ENCODE measurements at regions not wholly inside any gene's neighbourhood (a gene's known extent, or its start where the extent isn't known, plus 50 kb on each side); places are given as distances from the start of the nearest gene placed in this dataset.
"Not testable (repeated sequence)": the region's sequence is repeated elsewhere in the genome, so short reads cannot be mapped to it uniquely, and the experiment has no call there.

DNA sequence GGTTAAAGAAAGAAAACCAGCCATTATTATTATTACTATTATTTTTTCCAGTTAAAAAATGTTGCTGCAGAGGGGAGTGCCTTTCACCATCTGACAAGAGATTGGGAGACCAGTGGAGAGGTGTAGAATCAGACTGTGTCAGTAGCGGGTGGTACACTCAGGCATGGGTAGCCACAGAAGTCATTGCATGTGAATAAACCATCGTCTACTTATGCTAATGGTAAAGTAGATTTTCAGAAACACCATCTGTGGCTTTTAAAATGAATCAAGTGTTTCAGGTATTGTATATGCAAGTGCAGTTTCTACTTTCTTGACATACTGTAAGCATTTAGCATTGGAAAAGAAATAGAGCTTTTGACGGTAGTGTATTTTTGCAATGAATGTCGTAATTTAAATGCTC, 131.5 kb upstream of the SP8 start:
- no peak for DNase-seq (ENCODE audit: low spot score in 2 of 2, unreplicated experiment in 2 of 2)
- Mint-ChIP-seq H3K4me3 (no peak overlapping the region), H3K4me1 (no peaks in the 10 kb centered on the region), H3K36me3 (no peaks in the 10 kb centered on the region), H3K9me3 (peaks cover 3% of the 10 kb centered on the region), H3K27ac (no peak overlapping the region), H3K27me3 (ENCODE audit: low read depth) (peaks cover 7% of the 10 kb centered on the region)
- TF ChIP-seq, protein P1, sequence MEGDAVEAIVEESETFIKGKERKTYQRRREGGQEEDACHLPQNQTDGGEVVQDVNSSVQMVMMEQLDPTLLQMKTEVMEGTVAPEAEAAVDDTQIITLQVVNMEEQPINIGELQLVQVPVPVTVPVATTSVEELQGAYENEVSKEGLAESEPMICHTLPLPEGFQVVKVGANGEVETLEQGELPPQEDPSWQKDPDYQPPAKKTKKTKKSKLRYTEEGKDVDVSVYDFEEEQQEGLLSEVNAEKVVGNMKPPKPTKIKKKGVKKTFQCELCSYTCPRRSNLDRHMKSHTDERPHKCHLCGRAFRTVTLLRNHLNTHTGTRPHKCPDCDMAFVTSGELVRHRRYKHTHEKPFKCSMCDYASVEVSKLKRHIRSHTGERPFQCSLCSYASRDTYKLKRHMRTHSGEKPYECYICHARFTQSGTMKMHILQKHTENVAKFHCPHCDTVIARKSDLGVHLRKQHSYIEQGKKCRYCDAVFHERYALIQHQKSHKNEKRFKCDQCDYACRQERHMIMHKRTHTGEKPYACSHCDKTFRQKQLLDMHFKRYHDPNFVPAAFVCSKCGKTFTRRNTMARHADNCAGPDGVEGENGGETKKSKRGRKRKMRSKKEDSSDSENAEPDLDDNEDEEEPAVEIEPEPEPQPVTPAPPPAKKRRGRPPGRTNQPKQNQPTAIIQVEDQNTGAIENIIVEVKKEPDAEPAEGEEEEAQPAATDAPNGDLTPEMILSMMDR (IDR thresholded peaks at IDR 0.05; ENCODE audit: unreplicated experiment) = no peak

DNA sequence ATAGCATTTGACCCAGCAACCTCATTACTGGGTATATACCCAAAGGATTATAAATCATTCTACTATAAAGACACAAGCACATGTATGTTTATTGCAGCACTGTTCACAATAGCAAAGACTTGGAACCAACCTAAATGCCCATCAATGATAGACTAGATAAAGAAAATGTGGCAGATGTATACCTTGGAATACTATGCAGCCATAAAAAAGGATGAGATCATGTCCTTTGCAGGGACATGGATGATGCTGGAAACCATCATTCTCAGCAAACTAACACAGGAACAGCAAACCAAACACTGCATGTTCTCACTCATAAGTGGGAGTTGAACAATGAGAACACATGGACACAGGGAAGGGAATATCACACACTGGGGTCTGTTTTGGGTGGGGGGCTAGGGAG, 140.5 kb upstream of the SP8 start:
- DNase-seq (ENCODE audit: low spot score in 2 of 2, unreplicated experiment in 2 of 2); H3K4me1 Mint-ChIP-seq; H3K36me3 Mint-ChIP-seq; H3K4me3 Mint-ChIP-seq; H3K27ac Mint-ChIP-seq: not testable (repeated sequence)
- Mint-ChIP-seq H3K27me3 (ENCODE audit: low read depth) (peaks cover 17% of the 10 kb centered on the region), H3K9me3 (peaks cover 32% of the 10 kb centered on the region)

DNA sequence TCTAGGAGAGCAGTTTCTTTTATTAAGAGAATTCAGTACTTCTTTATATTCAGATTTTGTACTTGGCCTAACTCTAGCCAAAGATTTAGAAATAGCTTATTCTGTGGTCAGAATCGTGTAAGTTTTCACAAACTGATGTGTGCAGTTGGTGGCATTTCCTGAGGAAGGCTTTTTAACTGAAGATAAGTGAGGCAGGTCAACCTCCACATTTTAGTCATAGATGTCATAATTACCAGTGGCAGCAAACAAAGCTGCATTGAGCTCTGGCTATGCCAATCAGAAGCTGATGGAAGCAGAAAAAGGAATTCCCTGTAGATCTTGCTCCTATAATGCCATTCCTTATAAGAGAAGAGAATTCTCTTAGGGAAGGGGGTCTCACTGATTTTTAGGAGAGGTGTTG, 141.3 kb upstream of the SP8 start:
- peaks cover 21% of the 10 kb centered on the region for H3K27me3 Mint-ChIP-seq (ENCODE audit: low read depth)
- no peaks in the 10 kb centered on the region for H3K4me1 Mint-ChIP-seq
- H3K4me3 Mint-ChIP-seq = no peak overlapping the region

DNA sequence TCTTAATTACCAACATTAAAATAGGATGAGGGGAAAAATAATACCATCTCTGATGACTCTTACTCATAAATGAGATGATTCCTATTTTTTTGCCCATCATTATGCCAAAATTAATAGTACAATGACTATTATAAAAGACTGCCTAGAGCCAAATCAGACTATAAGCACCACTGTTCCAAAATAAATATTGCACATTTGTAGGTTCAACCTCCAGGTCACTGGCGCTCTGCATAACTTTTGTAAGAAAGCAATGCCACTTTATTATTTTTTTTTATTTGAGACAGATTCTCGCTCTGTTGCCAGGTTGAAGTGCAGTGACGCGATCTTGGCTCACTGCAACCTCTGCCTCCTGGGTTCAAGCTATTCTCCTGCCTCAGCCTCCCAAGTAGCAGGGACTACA, 142.5 kb upstream of the SP8 start:
- Mint-ChIP-seq H3K4me3 (no peak overlapping the region), H3K4me1 (no peaks in the 10 kb centered on the region), H3K36me3 (no peaks in the 10 kb centered on the region), H3K9me3 (peaks cover 21% of the 10 kb centered on the region), H3K27me3 (ENCODE audit: low read depth) (peaks cover 23% of the 10 kb centered on the region), H3K27ac (no peak overlapping the region)
- TF ChIP-seq, protein P1 (IDR thresholded peaks at IDR 0.05; ENCODE audit: unreplicated experiment) = no peak
- DNase-seq (ENCODE audit: low spot score in 2 of 2, unreplicated experiment in 2 of 2) = no peak

More for the DNA sequence above, 141.3 kb upstream of the SP8 start:
- peaks cover 28% of the 10 kb centered on the region for H3K9me3 Mint-ChIP-seq
- no peaks in the 10 kb centered on the region for H3K36me3 Mint-ChIP-seq
- no peak overlapping the region for H3K27ac Mint-ChIP-seq
- TF ChIP-seq, protein P1 (IDR thresholded peaks at IDR 0.05; ENCODE audit: unreplicated experiment) = no peak
- DNase-seq (ENCODE audit: low spot score in 2 of 2, unreplicated experiment in 2 of 2) = no peak

DNA sequence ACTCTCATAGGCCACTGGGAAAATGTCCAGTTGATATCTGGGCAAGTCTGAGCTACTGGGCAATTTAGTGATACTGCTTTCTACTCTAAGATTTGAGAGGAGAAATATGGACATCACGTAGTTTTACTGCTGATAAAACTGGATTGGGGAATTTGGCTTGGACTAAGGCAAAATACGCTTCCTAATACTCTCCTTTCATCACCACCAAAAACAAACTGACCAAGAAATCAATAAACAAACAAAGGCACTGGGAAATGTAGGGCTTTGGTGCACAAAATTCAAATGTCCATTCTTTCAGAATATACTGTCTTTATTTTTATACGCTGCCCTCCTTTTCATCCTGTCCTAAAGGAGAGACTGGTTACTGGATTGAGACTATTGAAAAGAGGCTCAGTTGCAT, 145.1 kb upstream of the SP8 start:
- TF ChIP-seq, protein P1 (IDR thresholded peaks at IDR 0.05; ENCODE audit: unreplicated experiment) = no peak
- Mint-ChIP-seq H3K27me3 (ENCODE audit: low read depth) (peaks cover 23% of the 10 kb centered on the region), H3K27ac (no peak overlapping the region), H3K4me1 (no peaks in the 10 kb centered on the region), H3K9me3 (peaks cover 2% of the 10 kb centered on the region), H3K4me3 (no peak overlapping the region), H3K36me3 (no peaks in the 10 kb centered on the region)
- no peak for DNase-seq (ENCODE audit: low spot score in 2 of 2, unreplicated experiment in 2 of 2)

GRCh38 chr7:20932785-20933527, 146.3 kb upstream of the SP8 start:
- H3K27me3 Mint-ChIP-seq (ENCODE audit: low read depth) = peaks cover 23% of the 10 kb centered on the region
- H3K9me3 Mint-ChIP-seq = no peaks in the 10 kb centered on the region
- H3K36me3 Mint-ChIP-seq = no peaks in the 10 kb centered on the region
- H3K4me1 Mint-ChIP-seq = no peaks in the 10 kb centered on the region
- H3K27ac Mint-ChIP-seq = no peak overlapping the region
- TF ChIP-seq, protein P1 (IDR thresholded peaks at IDR 0.05; ENCODE audit: unreplicated experiment) = no peak
- no peak for DNase-seq (ENCODE audit: low spot score in 2 of 2, unreplicated experiment in 2 of 2)
- H3K4me3 Mint-ChIP-seq = no peak overlapping the region
